ENCODE measurements at regions not wholly inside any gene's neighbourhood (a gene's known extent, or its start where the extent isn't known, plus 50 kb on each side); places are given as distances from the start of the nearest gene placed in this dataset.
A peak's percentile ranks its signal among the peaks of the same experiment; 100 is the strongest.

- Histone ChIP-seq H3K4me1 (ENCODE audit: control insufficient read depth, insufficient read depth, low read length) (peaks cover 66% of the 10 kb centered on the region), H3K27me3 (ENCODE audit: control insufficient read depth, insufficient read depth, low read length) (no peaks in the 10 kb centered on the region), H3K4me3 (ENCODE audit: low read depth in 2 of 2, low read length in 2 of 2) (no peak overlapping the region), H3K27ac (ENCODE audit: low read length) (peak overlapping the region; percentile 98), H3K9me3 (ENCODE audit: control insufficient read depth, insufficient read depth, low read depth, low read length) (no peaks in the 10 kb centered on the region), H3K36me3 (ENCODE audit: control insufficient read depth, insufficient read depth, low read length) (no peaks in the 10 kb centered on the region)
- POLR2A ChIA-PET = no interaction called here
- ATAC-seq (no peak), DNase-seq (ENCODE audit: low read depth, low spot score) (no peak)
- in situ Hi-C loops (cut with HindIII; ENCODE audit: low pct_unique_long_range_greater_than_20kb, low sequenced_read_pairs) (no loop called here), intact Hi-C loops (cut with micrococcal nuclease; ENCODE audit: unreplicated experiment) (loop anchor here (5.0 kb wide), 1 partner anchor 72 kb away; the partner anchor contains the start of gene MFGE8)
- no peak for TF ChIP-seq CTCF (IDR thresholded peaks at IDR 0.05)
- TF ChIP-seq REST (IDR thresholded peaks at IDR 0.05; ENCODE audit: insufficient read depth in 1 of 2, low read depth in 2 of 2, low read length in 1 of 2) = no peak
- TF ChIP-seq SIN3A (IDR thresholded peaks at IDR 0.05; ENCODE audit: borderline replicate concordance, insufficient read depth, low read depth, low read length) = no peak
- TF ChIP-seq TCF7L2 (IDR thresholded peaks at IDR 0.05; ENCODE audit: low read depth, low read length) = no peak
- no peak for TF ChIP-seq POLR2AphosphoS5 (IDR thresholded peaks at IDR 0.05; ENCODE audit: low read depth, low read length)
- CTCF ChIA-PET = no interaction called here
- no TSS peak for BruUV-seq (replicated peaks)
These were observed 70.8 kb upstream of the MFGE8 start for GRCh38 chr15:88983861-88984429.

- ATAC-seq (no peak), DNase-seq (ENCODE audit: low read depth, low spot score) (no peak)
- no peak for TF ChIP-seq CTCF (IDR thresholded peaks at IDR 0.05)
- no peak for TF ChIP-seq POLR2AphosphoS5 (IDR thresholded peaks at IDR 0.05; ENCODE audit: low read depth, low read length)
- TF ChIP-seq SIN3A (IDR thresholded peaks at IDR 0.05; ENCODE audit: borderline replicate concordance, insufficient read depth, low read depth, low read length) = no peak
- no peak for TF ChIP-seq TCF7L2 (IDR thresholded peaks at IDR 0.05; ENCODE audit: low read depth, low read length)
- TF ChIP-seq REST (IDR thresholded peaks at IDR 0.05; ENCODE audit: insufficient read depth in 1 of 2, low read depth in 2 of 2, low read length in 1 of 2) = no peak
- intact Hi-C loops (cut with micrococcal nuclease; ENCODE audit: unreplicated experiment) = no loop called here
- Histone ChIP-seq H3K36me3 (ENCODE audit: control insufficient read depth, insufficient read depth, low read length) (no peaks in the 10 kb centered on the region), H3K27me3 (ENCODE audit: control insufficient read depth, insufficient read depth, low read length) (no peaks in the 10 kb centered on the region), H3K9me3 (ENCODE audit: control insufficient read depth, insufficient read depth, low read depth, low read length) (no peaks in the 10 kb centered on the region), H3K4me1 (ENCODE audit: control insufficient read depth, insufficient read depth, low read length) (peaks cover 73% of the 10 kb centered on the region), H3K4me3 (ENCODE audit: low read depth in 2 of 2, low read length in 2 of 2) (no peak overlapping the region), H3K27ac (ENCODE audit: low read length) (peak overlapping the region; percentile 98)
- BruUV-seq (replicated peaks) = no TSS peak
- ChIA-PET POLR2A (interaction anchor here (0.9 to 1.1 kb wide), 2 partner anchors 63 to 102 kb away, joined by 4 to 7 read pairs; no protein-coding TSS in a partner anchor), CTCF (no interaction called here)
- in situ Hi-C loops (cut with HindIII; ENCODE audit: low pct_unique_long_range_greater_than_20kb, low sequenced_read_pairs) = no loop called here
These were observed 72.6 kb upstream of the MFGE8 start for GRCh38 chr15:88985547-88986393.

All from Panc1 (cell line).